Gastroesophageal sphincter (tissue), 4 donors: ENCODE measurements at regions not wholly inside any gene's neighbourhood (a gene's known extent, or its start where the extent isn't known, plus 50 kb on each side); places are given as distances from the start of the nearest gene placed in this dataset.

Experiments
- ATAC-seq: fragments of 150-250 bp; one replicate; pipeline ENCODE4 v1.9.1; 2016; ENCODE audit warnings: mild to moderate bottlenecking, moderate library complexity
- H3K27ac ChIP-seq, 4 donors: fragments of 200-600 bp; sonication (generic) in 3 of 4; 1 replicate in 3 of 4; 2 replicates in 1 of 4; pipeline ENCODE4 v1.5.1; 2016 to 2019
- H3K27me3 ChIP-seq: fragments of 200-600 bp; sonication (generic); one replicate; pipeline ENCODE4 v1.5.1; 2019
- H3K36me3 ChIP-seq, 2 donors: fragments of 200-600 bp; sonication (generic); one replicate each; pipeline ENCODE4 v1.5.1; 2019; ENCODE audit warnings: control low read depth in 1 of 2
- H3K4me1 ChIP-seq, 3 donors: fragments of 200-600 bp; sonication (generic); 1 replicate in 2 of 3; 2 replicates in 1 of 3; pipeline ENCODE4 v1.5.1; 2016 to 2019; ENCODE audit warnings: control low read depth in 2 of 3
- H3K4me3 ChIP-seq, 2 donors: fragments of 200-600 bp; sonication (generic); one replicate each; pipeline ENCODE4 v1.5.1; 2019; ENCODE audit warnings: mild to moderate bottlenecking in 1 of 2, moderate library complexity in 1 of 2
- H3K9me3 ChIP-seq, 3 donors: fragments of 200-600 bp; sonication (generic); one replicate each; pipeline ENCODE4 v1.5.1; 2017 to 2019; ENCODE audit warnings: control low read depth in 2 of 3
- EP300 ChIP-seq: sonication (generic); formaldehyde crosslinking; IDR thresholded peaks from one replicate; pipeline ENCODE4 v1.6.1; 2017; ENCODE audit warnings: antibody characterized with exemption, mild to moderate bottlenecking
- POLR2A ChIP-seq, 2 donors: fragments of 450-650 bp; IDR thresholded peaks; one replicate each; pipeline ENCODE4 v1.6.1; 2017; ENCODE audit warnings: antibody characterized with exemption in 2 of 2, mild to moderate bottlenecking in 2 of 2, moderate library complexity in 1 of 2
- POLR2AphosphoS5 ChIP-seq: sonication (generic); formaldehyde crosslinking; IDR thresholded peaks from one replicate; pipeline ENCODE4 v1.6.1; 2017; ENCODE audit warnings: antibody characterized with exemption
- WGBS, 2 donors: methylation state at CpG; one replicate each; pipeline ENCODE4 v1.1.5; 2018; ENCODE audit warnings: low coverage in 1 of 2; 5-methylcytosine and 5-hydroxymethylcytosine counted together
- TF ChIP-seq, protein P1 (sequence below), 4 experiments: fragments of 200-600 bp in 2 of 4; fragments of 450-650 bp in 2 of 4; sonication (generic) in 1 of 4; IDR thresholded peaks; one replicate each; pipeline ENCODE4 v1.5.1; 2017 to 2019; ENCODE audit warnings: antibody characterized with exemption in 4 of 4, mild to moderate bottlenecking in 2 of 4, moderate library complexity in 2 of 4

- 20% methylated on average over 1 of the region's 12 CpGs; no CpG with 5 or more reads in 1 of the 2 donors for WGBS, 2 donors
- Histone ChIP-seq H3K4me3 (no peak overlapping the region), H3K27me3 (no peaks in the 10 kb centered on the region), H3K9me3 (no peaks in the 10 kb centered on the region), H3K4me1 (peaks cover 0 to 52% (median 14%) of the 10 kb centered on the region in 3 donors), H3K36me3 (no peaks in the 10 kb centered on the region), H3K27ac (peak overlapping the region; percentile 9 to 80 (median 76))
- peak; percentile 63 for TF ChIP-seq POLR2AphosphoS5
- TF ChIP-seq EP300, result no peak
- TF ChIP-seq POLR2A (IDR thresholded peaks at IDR 0.05), result no peak
- TF ChIP-seq, protein P1, sequence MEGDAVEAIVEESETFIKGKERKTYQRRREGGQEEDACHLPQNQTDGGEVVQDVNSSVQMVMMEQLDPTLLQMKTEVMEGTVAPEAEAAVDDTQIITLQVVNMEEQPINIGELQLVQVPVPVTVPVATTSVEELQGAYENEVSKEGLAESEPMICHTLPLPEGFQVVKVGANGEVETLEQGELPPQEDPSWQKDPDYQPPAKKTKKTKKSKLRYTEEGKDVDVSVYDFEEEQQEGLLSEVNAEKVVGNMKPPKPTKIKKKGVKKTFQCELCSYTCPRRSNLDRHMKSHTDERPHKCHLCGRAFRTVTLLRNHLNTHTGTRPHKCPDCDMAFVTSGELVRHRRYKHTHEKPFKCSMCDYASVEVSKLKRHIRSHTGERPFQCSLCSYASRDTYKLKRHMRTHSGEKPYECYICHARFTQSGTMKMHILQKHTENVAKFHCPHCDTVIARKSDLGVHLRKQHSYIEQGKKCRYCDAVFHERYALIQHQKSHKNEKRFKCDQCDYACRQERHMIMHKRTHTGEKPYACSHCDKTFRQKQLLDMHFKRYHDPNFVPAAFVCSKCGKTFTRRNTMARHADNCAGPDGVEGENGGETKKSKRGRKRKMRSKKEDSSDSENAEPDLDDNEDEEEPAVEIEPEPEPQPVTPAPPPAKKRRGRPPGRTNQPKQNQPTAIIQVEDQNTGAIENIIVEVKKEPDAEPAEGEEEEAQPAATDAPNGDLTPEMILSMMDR (IDR thresholded peaks at IDR 0.05), result no peak
- ATAC-seq, result peak; percentile 48
Observed at GRCh38 chr10:78408671-78409472, 375.2 kb downstream of the RPS24 start.

GRCh38 chr10:78410046-78410965, 376.6 kb downstream of the RPS24 start:
- H3K9me3 ChIP-seq, result no peaks in the 10 kb centered on the region
- no peaks in the 10 kb centered on the region for H3K27me3 ChIP-seq
- peaks cover 0 to 51% (median 14%) of the 10 kb centered on the region in 3 donors for H3K4me1 ChIP-seq
- no peak for ATAC-seq
- TF ChIP-seq POLR2AphosphoS5, result no peak
- TF ChIP-seq EP300, result no peak
- TF ChIP-seq POLR2A (IDR thresholded peaks at IDR 0.05), result no peak
- TF ChIP-seq, protein P1 (IDR thresholded peaks at IDR 0.05), result no peak
- 83 to 91% methylated on average over 2 to 15 of the region's 15 CpGs for WGBS, 2 donors
- no peaks in the 10 kb centered on the region for H3K36me3 ChIP-seq
- H3K4me3 ChIP-seq, result no peak overlapping the region
- H3K27ac ChIP-seq, result no peak overlapping the region

- no peaks in the 10 kb centered on the region for H3K27me3 ChIP-seq
- WGBS, 2 donors, result 100% methylated on average over 1 of the region's 2 CpGs; no CpG with 5 or more reads in 1 of the 2 donors
- peaks cover 0 to 37% (median 10%) of the 10 kb centered on the region in 3 donors for H3K4me1 ChIP-seq
- no peaks in the 10 kb centered on the region for H3K9me3 ChIP-seq
- no peak for ATAC-seq
- TF ChIP-seq POLR2AphosphoS5 (no peak), EP300 (no peak), POLR2A (IDR thresholded peaks at IDR 0.05) (no peak)
- TF ChIP-seq, protein P1 (IDR thresholded peaks at IDR 0.05), result no peak
- no peak overlapping the region for H3K27ac ChIP-seq
- H3K36me3 ChIP-seq, result no peaks in the 10 kb centered on the region
- no peak overlapping the region for H3K4me3 ChIP-seq
Observed at GRCh38 chr10:78411716-78412115, 378.1 kb downstream of the RPS24 start.

DNA sequence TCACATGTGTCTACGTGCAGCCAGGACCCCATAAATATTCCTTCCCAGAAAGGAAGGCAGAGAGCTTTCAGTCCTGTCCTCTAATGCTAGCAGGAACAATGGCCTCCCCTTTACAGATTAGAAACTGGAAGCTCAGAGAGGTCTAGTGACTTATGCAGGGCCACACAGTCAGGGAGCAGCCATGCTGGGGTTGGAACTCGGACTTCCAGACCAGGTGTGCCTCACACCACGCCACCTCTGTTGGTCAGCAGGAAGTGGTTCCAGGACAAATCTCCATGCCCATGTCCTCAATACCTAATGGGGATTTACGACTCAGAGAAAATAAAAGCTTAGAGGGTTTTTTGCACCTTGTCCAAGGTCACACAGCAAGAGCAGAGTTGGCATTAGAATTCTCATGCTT, 378.9 kb downstream of the RPS24 start:
- Histone ChIP-seq H3K27me3 (no peaks in the 10 kb centered on the region), H3K9me3 (no peaks in the 10 kb centered on the region), H3K27ac (no peak overlapping the region), H3K4me3 (no peak overlapping the region), H3K4me1 (peaks cover 0 to 28% (median 7%) of the 10 kb centered on the region in 3 donors), H3K36me3 (no peaks in the 10 kb centered on the region)
- TF ChIP-seq, protein P1 (IDR thresholded peaks at IDR 0.05), result no peak
- no peak for TF ChIP-seq POLR2A (IDR thresholded peaks at IDR 0.05)
- TF ChIP-seq POLR2AphosphoS5, result no peak
- TF ChIP-seq EP300, result no peak
- WGBS, 2 donors, result 83% methylated on average over 1 of the region's 4 CpGs; no CpG with 5 or more reads in 1 of the 2 donors
- no peak for ATAC-seq
